AG09319 (cell line): ENCODE measurements at regions not wholly inside any gene's neighbourhood (a gene's known extent, or its start where the extent isn't known, plus 50 kb on each side); places are given as distances from the start of the nearest gene placed in this dataset.
"Not testable (repeated sequence)": the region's sequence is repeated elsewhere in the genome, so short reads cannot be mapped to it uniquely, and the experiment has no call there.

Experiments
- DNase-seq: peaks from one replicate; pipeline ENCODE4 v3.0.0-alpha.2; 2010; ENCODE audit warnings: low read depth; ENCODE audit errors: extremely low read depth

DNA sequence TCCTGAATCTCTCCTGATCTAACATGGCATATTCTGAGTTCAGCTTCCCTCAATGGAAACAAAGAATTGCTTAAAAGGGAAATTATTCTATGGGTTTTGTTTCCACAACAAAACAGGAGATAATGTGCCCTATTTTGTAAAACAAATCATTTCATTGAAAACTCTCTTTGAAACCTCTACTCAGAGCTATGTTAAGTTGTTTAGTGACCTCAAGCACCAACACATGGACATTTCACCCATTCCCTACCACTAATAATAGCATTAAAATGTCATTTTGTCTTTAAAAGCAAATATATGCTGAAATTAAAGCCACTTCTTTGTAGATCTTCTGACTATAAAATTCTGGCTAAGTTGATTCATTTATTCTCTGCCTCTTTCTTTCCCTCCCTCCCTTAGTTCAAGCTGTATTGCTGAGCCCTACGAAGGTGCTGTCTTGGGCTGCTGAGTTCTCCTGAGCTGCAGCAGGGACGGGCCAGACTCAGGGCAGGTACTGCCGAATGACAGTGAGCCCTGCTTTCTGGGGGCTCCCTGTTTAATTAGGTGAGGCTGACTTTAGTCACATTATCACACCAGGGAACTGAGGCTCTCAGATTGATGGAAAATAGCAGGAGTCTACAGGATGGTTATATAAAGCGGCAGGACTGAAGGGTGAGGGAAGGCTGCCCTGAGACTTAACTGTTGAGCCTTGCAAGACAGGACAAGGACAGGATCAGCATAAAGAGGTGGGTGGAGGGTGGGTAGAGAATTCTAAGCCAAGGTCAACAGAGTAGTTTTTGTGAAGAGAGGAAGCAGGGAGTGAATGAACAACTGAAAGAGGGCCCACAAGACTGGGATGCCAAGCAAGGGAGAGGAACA, 1685.1 kb downstream of the SPATA31A7 start:
- DNase-seq, result not testable (repeated sequence)

GRCh38 chr9:62877552-62877951, 1687.7 kb downstream of the SPATA31A7 start:
- DNase-seq, result not testable (repeated sequence)

DNA sequence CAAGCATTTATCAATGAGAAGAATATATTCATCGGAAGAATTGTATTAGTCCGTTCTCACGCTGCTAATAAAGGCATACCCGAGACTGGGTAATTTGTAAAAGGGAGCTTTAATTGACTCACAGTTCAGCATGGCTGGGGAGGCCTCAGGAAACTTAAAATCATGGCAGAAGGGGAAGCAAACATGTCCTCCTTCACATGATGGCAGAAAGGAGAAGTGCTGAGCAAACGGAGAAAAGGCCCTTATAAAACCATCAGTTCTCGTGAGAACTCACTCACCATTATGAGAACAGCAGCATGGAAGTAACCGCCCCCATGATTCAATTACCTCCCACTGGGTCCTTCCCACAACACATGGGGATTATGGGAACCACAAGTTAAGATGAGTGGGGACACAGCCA, 1688.2 kb downstream of the SPATA31A7 start:
- not testable (repeated sequence) for DNase-seq

DNA sequence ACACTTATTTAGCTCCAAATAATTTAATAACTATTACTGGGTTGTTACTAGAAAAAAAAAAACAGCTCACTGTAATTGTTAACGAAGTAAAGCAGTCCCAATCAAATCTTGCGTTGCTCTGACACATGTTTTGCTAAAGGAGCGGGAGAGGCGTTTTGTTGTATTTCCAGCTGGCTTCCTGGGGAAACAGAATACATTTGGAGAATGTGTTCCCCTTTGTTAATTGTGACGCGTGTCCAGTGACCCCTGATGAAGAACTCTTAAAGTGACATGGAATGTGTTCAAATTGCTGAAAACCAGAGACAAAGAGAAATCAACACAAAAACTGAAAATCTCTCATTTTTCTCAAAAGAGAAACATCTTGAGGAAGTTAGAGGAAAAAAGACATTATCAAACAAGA, 1690.6 kb downstream of the SPATA31A7 start:
- DNase-seq, result not testable (repeated sequence)

DNA sequence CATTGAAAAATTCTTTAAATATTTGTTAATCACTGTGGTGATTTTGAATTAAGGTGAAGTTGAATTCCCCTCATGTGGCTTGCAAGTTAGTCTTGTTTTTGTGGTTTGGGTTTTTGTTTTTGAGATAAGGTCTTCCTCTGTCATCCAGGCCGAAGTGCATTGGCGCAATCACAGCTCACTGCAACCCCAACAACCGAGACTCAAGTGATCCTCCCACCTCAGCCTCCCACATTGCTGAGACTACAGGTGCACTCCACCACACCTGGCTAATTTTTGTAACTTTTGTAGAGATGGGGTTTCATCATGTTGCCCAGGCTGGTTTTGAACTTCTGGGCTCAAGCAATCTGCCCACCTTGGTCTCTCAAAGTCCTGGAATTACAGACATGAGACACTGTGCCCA, 1691.1 kb downstream of the SPATA31A7 start:
- not testable (repeated sequence) for DNase-seq

- DNase-seq, result not testable (repeated sequence)
Observed at GRCh38 chr9:62881811-62882210, 1692.0 kb downstream of the SPATA31A7 start.

DNA sequence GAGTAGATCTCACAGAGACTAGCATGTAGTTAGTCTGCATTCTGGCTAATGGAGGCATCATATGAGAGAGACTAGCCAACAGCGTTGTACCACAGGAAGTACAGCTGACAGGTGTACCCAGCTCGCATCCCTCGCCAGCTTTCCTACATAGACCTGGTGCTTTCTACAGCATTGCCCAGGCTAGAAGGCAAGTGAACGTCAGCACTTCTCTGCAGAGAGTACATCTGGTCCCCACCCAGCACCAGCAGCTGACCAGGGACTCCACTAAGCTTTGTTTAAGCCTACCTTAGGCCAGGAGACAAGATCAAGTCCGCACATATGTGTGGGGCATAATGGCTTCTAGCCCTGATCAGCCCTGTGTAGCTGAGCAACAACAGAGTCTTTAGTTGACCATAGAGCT, 1692.9 kb downstream of the SPATA31A7 start:
- not testable (repeated sequence) for DNase-seq

DNA sequence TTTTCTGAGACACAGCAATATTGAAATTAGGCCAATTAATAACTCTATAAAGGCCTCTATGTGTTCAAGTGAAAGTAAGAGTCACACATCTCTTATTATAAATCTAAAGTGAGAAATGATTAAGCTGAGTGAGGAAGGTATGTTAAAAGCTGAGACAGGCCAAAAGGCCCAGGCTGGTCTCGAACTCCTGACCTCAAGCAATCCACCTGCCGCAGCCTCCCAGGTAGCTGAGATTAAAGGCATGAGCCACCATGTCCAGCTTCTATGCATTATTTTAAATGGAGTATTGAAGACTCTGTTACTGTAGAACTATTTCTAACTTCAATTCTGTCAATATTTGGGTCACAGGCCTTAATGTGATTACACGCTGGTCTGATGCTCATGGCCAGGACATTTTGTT, 1706.9 kb downstream of the SPATA31A7 start:
- DNase-seq, result not testable (repeated sequence)

DNA sequence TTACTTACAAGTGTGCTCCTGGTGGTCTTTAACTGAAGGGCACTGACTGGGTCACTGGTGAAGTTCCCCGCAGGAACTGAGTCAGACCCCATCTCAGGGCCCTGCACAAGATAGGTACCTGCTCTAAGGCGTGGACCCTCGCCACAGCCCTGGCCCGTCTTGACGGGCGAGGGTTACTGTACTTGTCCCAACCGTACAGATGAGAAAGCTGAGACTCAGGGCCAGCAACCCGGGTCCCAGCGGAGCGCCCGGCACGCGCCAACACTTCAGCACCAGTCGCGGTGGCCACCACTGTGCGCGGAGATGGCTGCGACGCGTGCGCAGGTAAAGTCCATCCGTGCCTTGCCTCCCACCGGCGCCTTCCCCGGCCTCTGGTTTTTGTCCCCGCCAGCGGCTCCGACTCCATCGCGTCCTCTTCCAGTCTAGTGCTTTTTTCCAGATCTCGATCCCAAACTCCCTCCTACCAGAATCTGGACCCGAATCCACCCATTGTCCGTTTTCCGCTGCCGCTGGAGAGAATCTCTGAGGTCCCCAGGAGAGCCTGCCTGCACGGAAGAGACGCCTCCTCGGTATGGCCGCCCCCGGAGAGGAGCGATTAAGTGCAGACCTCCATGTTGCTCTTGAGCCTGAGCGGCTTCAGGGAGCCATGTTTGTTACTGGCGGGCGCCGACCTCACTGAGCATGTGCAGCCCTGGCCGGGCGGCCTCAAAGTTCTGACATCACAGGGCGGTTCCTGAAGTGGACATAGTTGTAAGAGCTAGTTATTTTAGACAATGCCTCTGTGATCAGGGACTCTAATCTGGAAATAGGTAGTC, 1707.8 kb downstream of the SPATA31A7 start:
- DNase-seq, result not testable (repeated sequence)

- DNase-seq, result not testable (repeated sequence)
Observed at GRCh38 chr9:62899666-62900065, 1709.8 kb downstream of the SPATA31A7 start.

DNA sequence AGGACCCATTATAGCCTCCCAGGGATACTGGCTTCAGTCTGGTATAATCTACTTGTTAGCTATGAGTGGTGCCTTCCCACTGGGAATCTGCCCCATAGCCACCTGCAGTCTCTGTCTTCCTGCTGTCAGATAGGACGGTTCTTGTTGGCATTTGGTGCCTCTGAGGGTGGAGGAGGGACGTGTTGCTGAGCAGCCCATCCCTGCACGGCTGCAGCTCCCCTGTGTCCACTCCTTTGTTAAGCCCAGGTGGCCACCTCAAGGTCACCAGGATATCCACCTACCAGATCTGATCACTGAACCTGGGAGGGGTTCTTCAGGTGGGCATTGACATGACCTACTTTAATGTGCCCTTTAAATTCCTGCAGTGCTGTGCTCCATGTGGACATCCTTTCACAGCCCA, 1714.2 kb downstream of the SPATA31A7 start:
- not testable (repeated sequence) for DNase-seq

- not testable (repeated sequence) for DNase-seq
Observed at GRCh38 chr9:62905722-62906121, 1715.9 kb downstream of the SPATA31A7 start.

- not testable (repeated sequence) for DNase-seq
Observed at GRCh38 chr9:62907866-62908265, 1718.0 kb downstream of the SPATA31A7 start.

DNA sequence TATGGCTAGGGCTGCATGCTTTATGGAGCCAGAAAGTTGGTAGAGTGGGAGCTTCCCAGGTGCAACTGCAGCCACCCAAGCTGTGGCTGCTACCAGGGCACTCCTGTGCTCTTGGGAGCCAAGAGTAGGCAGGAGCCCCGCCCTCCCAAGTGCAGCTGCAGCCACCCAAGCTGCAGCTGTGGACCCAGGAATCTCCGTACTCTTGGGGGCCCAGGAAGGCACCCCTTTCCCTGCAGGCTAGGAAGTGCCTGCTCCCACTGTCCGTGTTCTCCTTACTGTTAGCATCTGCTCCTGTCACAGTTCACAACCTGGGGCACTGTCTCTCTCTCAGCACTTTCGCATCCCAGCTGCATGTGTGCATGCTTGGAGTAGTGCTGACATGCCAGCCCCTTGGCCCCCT, 1718.4 kb downstream of the SPATA31A7 start:
- DNase-seq, result not testable (repeated sequence)

- not testable (repeated sequence) for DNase-seq
Observed at GRCh38 chr9:62909447-62909846, 1719.6 kb downstream of the SPATA31A7 start.

DNA sequence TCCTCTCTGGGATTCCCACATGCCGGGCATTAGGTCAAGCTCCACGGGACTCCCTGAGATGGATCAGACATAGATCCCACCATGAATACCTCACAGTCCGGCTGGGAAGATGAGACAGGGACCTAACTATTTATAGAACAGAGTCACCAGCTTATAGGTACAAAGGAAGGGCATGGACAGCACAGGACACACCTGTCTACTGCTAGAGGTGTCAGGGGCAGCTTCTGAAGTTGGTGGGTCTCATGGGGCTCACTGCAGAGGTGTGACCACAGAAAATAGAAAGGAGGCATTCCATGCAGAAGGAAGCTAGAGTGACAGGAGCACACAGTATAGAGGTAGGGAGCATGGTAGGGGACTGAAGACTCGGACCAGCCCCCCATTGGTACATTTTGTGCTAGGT, 1722.4 kb downstream of the SPATA31A7 start:
- not testable (repeated sequence) for DNase-seq

DNA sequence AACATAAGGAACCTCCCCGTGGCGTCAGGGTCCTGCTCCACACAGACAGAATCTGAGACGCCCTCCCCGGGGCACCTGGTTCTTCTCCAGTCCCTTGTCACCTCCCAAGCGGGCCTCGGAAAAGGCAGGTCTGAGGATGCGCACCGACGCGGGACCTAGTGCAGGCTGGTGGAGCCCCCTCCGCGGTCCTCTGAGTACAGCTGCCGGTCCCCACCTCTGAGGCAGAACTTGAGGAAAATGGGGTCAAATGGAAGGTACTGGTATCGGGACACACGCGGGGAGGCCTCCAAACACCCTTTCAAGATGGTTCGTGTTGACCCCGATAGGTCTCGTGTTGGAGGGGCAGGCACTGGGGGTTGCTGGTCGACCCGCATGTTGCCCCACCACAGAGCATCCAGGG, 1725.3 kb downstream of the SPATA31A7 start:
- DNase-seq, result not testable (repeated sequence)

DNA sequence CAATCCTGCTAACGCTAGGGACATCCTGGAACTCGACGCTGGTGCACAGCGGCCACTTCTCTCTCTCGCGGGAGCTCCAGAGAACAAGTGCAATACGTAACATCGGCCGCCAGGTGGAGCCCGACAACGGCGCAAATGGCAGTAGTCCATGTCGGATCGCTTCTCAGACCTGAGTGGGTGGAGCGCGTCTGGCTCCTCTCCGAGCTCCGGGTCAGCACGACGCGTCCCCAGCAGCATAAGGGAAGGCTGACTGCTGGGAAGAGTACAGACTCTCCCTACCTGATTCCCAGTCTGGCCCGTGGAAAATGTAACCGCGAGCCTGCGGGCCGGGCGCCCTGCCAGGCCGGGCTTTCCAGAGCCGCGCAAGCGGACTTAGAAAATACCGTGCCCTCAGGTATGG, 1725.8 kb downstream of the SPATA31A7 start:
- not testable (repeated sequence) for DNase-seq

DNA sequence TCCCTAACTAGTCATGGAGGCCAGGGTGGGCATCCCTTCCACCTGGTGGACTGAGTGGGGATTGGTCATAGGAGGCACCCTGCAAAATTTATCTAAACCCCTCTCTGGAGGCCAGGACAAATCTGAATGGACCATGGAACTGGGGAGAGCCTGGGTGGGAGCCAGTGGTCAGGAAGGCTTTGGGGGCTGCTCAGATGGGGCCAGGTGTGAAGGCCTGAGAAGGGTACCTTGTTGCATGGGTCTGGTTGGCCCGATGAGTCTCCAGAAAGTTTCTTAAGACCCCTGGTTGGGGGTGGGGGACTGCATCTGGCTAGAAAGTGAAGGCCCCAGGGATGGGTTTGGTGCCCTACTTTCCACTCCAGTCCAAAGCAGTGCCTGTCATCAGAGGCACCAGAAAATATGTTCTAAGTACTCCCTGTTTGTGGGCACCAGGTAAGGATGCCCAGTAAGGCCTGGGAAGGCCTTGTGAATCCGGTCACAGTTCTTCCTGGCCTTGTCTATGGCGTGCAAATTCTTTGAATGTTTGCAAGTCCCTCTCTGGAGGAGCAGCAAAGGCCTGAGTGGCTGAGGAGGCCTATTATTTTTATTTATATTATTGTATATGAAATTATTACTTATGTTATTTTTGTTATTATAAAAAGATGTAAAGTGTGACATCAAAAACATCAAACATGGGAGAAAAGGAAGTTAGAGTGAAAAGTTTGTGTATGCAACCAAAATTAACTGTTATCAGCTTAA, 1729.0 kb downstream of the SPATA31A7 start:
- DNase-seq, result not testable (repeated sequence)

- not testable (repeated sequence) for DNase-seq
Observed at GRCh38 chr9:62931484-62931883, 1741.6 kb downstream of the SPATA31A7 start.

GRCh38 chr9:62952840-62953239, 1763.0 kb downstream of the SPATA31A7 start:
- DNase-seq, result not testable (repeated sequence)
